Esophagus muscularis mucosa (tissue), 4 donors: ENCODE measurements at regions not wholly inside any gene's neighbourhood (a gene's known extent, or its start where the extent isn't known, plus 50 kb on each side); places are given as distances from the start of the nearest gene placed in this dataset.

ENCODE experiments used
- EP300 ChIP-seq: sonication (generic); formaldehyde crosslinking; IDR thresholded peaks from one replicate; pipeline ENCODE4 v1.6.1; 2017; ENCODE audit warnings: antibody characterized with exemption
- POLR2A ChIP-seq: fragments of 450-650 bp; IDR thresholded peaks from one replicate; pipeline ENCODE4 v1.6.1; 2017; ENCODE audit warnings: antibody characterized with exemption, moderate library complexity, mild to moderate bottlenecking, low read depth
- POLR2AphosphoS5 ChIP-seq, 2 donors: sonication (generic); formaldehyde crosslinking; IDR thresholded peaks; one replicate each; pipeline ENCODE4 v1.6.1; 2017; ENCODE audit warnings: antibody characterized with exemption in 2 of 2
- TF ChIP-seq, protein P1 (sequence below), 3 experiments: fragments of 200-600 bp in 2 of 3; fragments of 450-650 bp in 1 of 3; sonication (generic) in 2 of 3; IDR thresholded peaks; one replicate each; pipeline ENCODE4 v1.5.1; 2017 to 2019; ENCODE audit warnings: antibody characterized with exemption in 3 of 3, mild to moderate bottlenecking in 2 of 3, moderate library complexity in 1 of 3

DNA sequence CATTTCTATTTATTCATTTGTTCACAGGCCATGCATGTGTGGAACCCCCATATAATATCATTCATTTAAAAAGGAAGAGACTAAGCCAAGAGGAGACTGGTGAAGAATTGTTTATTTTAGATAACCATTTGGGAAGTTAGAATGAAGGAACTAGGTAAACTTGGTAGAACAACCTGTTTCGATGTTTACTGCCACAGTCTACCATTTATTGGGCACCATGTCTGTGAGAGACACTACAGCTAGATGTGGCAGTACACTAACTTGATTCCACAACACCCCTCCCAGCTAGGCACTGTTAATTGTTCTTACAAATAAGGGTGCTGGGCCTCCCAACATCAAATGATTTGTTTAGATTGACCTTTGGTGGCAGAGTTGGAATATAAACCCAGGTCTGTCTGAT, 592.4 kb downstream of the EPM2A start:
- TF ChIP-seq, protein P1, sequence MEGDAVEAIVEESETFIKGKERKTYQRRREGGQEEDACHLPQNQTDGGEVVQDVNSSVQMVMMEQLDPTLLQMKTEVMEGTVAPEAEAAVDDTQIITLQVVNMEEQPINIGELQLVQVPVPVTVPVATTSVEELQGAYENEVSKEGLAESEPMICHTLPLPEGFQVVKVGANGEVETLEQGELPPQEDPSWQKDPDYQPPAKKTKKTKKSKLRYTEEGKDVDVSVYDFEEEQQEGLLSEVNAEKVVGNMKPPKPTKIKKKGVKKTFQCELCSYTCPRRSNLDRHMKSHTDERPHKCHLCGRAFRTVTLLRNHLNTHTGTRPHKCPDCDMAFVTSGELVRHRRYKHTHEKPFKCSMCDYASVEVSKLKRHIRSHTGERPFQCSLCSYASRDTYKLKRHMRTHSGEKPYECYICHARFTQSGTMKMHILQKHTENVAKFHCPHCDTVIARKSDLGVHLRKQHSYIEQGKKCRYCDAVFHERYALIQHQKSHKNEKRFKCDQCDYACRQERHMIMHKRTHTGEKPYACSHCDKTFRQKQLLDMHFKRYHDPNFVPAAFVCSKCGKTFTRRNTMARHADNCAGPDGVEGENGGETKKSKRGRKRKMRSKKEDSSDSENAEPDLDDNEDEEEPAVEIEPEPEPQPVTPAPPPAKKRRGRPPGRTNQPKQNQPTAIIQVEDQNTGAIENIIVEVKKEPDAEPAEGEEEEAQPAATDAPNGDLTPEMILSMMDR (IDR thresholded peaks at IDR 0.05) = no peak
- no peak for TF ChIP-seq POLR2A
- TF ChIP-seq EP300 = no peak
- TF ChIP-seq POLR2AphosphoS5 (IDR thresholded peaks at IDR 0.05) = no peak
